HG03097 (cell line): ENCODE measurements at regions not wholly inside any gene's neighbourhood (a gene's known extent, or its start where the extent isn't known, plus 50 kb on each side); places are given as distances from the start of the nearest gene placed in this dataset.

ENCODE experiments used
- ATAC-seq: cut with Tn5 transposase; IDR thresholded peaks from one replicate; pipeline ENCODE4 v1.9.1; 2021; ENCODE audit not compliant: unreplicated experiment, low FRiP score

GRCh38 chr1:98482611-98483010 is 178.9 kb upstream of the SNX7 start:
- no peak for ATAC-seq

GRCh38 chr1:98480271-98480670 is 181.2 kb upstream of the SNX7 start:
- no peak for ATAC-seq

GRCh38 chr1:98478121-98478520 is 183.4 kb upstream of the SNX7 start:
- ATAC-seq = no peak

GRCh38 chr1:98472878-98473277 is 188.6 kb upstream of the SNX7 start:
- no peak for ATAC-seq

GRCh38 chr1:98471633-98472032 is 189.9 kb upstream of the SNX7 start:
- no peak for ATAC-seq

- no peak for ATAC-seq
Observed at GRCh38 chr1:98468111-98468717, 193.3 kb upstream of the SNX7 start.

- ATAC-seq = no peak
Observed at GRCh38 chr1:98467586-98467985, 193.9 kb upstream of the SNX7 start.

GRCh38 chr1:98467122-98467521 is 194.4 kb upstream of the SNX7 start:
- ATAC-seq = no peak

GRCh38 chr1:98461873-98462385 is 199.6 kb upstream of the SNX7 start:
- ATAC-seq = no peak

GRCh38 chr1:98460136-98460535 is 201.4 kb upstream of the SNX7 start:
- ATAC-seq = no peak

GRCh38 chr1:98459486-98459870 is 202.0 kb upstream of the SNX7 start:
- ATAC-seq = no peak

- ATAC-seq = no peak
Observed at GRCh38 chr1:98458511-98459485, 202.7 kb upstream of the SNX7 start.

GRCh38 chr1:98457248-98457647 is 204.3 kb upstream of the SNX7 start:
- no peak for ATAC-seq

GRCh38 chr1:98454666-98455065 is 206.9 kb upstream of the SNX7 start:
- no peak for ATAC-seq

GRCh38 chr1:98453066-98453465 is 208.5 kb upstream of the SNX7 start:
- ATAC-seq = no peak

GRCh38 chr1:98452162-98452561 is 209.4 kb upstream of the SNX7 start:
- peak; percentile 96 for ATAC-seq

GRCh38 chr1:98441281-98441680 is 220.2 kb upstream of the SNX7 start:
- no peak for ATAC-seq

- no peak for ATAC-seq
Observed at GRCh38 chr1:98439471-98439870, 222.1 kb upstream of the SNX7 start.

- ATAC-seq = no peak
Observed at GRCh38 chr1:98437540-98437939, 224.0 kb upstream of the SNX7 start.

GRCh38 chr1:98437011-98437410 is 224.5 kb upstream of the SNX7 start:
- no peak for ATAC-seq

- no peak for ATAC-seq
Observed at GRCh38 chr1:98429965-98430443, 231.5 kb upstream of the SNX7 start.

- no peak for ATAC-seq
Observed at GRCh38 chr1:98428864-98429263, 232.7 kb upstream of the SNX7 start.
